Activated T-cell treated with anti-CD3 and anti-CD28 coated beads, Interleukin-2, amount 50 U/mL, for 4 hours (primary cell): ENCODE measurements at regions not wholly inside any gene's neighbourhood (a gene's known extent, or its start where the extent isn't known, plus 50 kb on each side); places are given as distances from the start of the nearest gene placed in this dataset.
"Not testable (repeated sequence)": the region's sequence is repeated elsewhere in the genome, so short reads cannot be mapped to it uniquely, and the experiment has no call there.

ENCODE experiments used
- ATAC-seq, 2 donors: fragments of 200-7000 bp; cut with Tn5 transposase; one replicate each; pipeline ENCODE4 v1.10.0; 2021
- DNase-seq: peaks from one replicate; pipeline ENCODE4 v3.0.0-alpha.2; 2020
- H3K27me3 Mint-ChIP-seq: one replicate; pipeline ENCODE4 v1.8.0; 2021; ENCODE audit warnings: low read depth, mixed read lengths
- H3K36me3 Mint-ChIP-seq: one replicate; pipeline ENCODE4 v1.8.0; 2022; ENCODE audit warnings: mixed read lengths; ENCODE audit not compliant: insufficient read depth
- H3K4me1 Mint-ChIP-seq: one replicate; pipeline ENCODE4 v1.8.0; 2021; ENCODE audit warnings: low read depth, mixed read lengths
- H3K4me3 Mint-ChIP-seq: one replicate; pipeline ENCODE4 v1.8.0; 2021; ENCODE audit warnings: mild to moderate bottlenecking, moderate library complexity, mixed read lengths
- H3K9me3 Mint-ChIP-seq: one replicate; pipeline ENCODE4 v1.8.0; 2021; ENCODE audit warnings: mixed read lengths

DNA sequence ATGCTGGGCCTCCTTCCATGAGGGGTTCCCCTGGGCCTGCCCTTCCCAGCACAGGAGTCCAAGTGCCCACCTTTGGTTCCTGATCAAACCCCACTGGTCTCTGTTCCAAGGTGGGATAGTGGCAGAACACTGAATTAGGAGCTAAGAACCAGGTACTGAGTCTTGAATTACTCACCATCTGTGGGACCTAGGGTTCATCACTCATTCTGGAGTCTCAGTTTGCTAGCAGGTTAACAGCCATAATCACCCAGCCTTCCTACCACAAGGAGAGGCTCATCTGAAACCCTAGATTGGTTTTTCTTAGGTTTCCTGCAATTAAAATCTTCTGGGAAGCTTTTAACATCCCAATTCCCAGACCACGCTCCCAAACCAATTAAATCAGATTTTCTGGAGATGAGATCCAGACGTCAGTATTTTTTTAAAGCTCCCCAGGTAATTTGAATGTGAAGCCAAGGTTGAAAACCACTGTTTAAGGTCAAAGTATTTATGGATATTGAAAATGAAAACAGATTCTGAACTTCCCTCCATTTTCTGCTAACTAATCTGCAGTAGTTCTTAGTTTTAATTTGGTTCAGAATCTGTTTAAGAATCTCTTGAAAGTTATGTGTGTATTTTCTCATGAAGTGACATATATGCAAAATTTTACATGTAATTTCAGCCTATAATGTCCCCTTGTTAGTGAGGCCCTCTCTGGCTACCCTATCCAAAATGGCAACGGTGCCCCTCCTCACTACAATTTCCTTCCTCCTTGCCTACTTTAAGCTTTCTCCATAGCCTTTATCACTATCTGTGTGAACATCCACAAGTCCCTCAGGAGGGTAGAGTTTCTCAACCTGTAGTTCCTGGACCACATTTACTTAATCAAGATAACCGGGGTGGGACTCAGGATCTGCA, 166.5 kb upstream of the CXCR4 start:
- DNase-seq (no peak), ATAC-seq (no peak)
- Mint-ChIP-seq H3K9me3 (no peaks in the 10 kb centered on the region), H3K4me1 (peaks cover 49% of the 10 kb centered on the region), H3K36me3 (no peaks in the 10 kb centered on the region), H3K27me3 (no peaks in the 10 kb centered on the region), H3K4me3 (no peak overlapping the region)

DNA sequence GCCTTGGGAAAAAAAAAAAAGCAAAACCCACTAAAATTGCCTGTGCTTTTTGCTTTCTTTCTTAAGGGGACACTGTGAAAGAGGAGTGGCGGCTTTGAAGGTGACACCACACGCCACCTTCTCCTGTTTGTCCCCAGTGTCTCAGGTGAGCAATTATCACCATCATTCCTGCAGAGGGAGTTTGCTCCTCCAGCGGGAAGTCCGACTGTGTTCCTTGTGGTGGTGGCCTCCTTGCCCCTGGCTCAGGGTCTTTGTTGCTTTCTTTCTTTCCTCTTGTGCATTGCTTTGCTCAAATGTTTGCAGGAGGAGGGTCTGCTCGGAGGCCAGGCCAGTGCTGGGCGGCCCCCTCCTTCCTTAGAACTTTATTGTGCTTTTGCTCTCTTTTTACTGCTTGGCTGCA, 164.3 kb upstream of the CXCR4 start:
- H3K36me3 Mint-ChIP-seq = no peaks in the 10 kb centered on the region
- no peak for ATAC-seq
- no peak for DNase-seq
- no peaks in the 10 kb centered on the region for H3K9me3 Mint-ChIP-seq
- H3K4me3 Mint-ChIP-seq = no peak overlapping the region
- H3K4me1 Mint-ChIP-seq = peaks cover 54% of the 10 kb centered on the region
- H3K27me3 Mint-ChIP-seq = no peaks in the 10 kb centered on the region

DNA sequence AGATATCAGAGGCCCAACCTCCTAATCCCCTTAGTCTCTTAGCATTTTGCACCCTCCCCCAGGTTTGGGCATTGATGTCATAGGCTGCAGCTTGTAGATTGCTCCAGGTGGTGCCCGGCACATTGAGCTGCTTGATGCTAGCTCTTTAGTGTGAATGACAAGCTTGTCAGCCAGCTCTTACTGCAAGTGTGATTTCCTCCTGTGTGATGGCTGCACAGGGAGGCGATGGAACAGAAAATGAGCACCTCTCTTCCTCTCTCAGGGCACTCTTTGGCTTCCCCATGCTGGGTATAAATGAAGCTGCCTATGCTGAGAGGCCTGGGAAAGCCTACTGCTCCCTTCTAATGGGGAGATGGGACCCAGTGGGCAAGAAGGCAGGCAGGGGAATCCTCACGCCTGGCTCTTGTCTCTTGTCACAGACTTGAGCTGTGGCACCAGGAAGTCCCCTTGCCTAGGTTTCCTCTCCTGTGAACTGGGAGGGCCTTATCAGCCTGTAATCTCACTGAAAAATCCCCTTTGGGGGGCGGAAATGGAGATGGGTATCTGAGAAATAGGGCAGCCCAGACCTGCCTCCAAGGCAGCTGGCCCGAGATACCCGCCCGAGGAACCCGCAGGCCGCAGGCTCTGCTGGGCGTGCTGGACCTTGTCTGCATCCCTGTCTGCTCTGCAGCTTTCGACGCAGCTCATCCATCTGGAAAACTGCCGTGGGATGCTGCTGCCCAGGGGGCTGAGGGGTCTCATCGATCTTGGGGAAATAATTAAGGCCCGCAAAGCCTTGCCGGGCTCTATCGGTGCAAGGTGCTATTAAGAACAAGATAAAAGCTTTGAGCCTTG, 163.5 kb upstream of the CXCR4 start:
- peak; percentile 73 to 81 for ATAC-seq
- Mint-ChIP-seq H3K4me1 (peaks cover 54% of the 10 kb centered on the region), H3K36me3 (no peaks in the 10 kb centered on the region), H3K4me3 (no peak overlapping the region), H3K27me3 (no peaks in the 10 kb centered on the region), H3K9me3 (no peaks in the 10 kb centered on the region)
- peak; percentile 23 for DNase-seq

DNA sequence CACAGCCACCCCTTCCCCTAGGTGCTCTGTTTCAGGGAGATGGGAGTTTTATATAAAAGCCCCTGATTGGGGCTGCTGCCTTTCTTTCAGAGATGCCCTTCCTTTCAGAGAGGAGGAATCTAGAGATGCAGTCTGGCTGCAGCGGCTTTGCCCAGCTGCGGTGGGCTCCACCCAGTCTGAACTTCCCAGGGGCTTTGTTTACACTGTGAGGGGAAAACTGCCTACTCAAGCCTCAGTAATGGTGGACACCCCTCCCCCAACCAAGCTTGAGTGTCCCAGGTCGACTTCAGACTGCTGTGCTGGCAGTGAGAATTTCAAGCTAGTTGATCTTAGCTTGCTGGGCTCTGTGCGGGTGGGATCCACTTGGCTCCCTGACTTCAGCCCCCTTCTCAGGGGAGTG, 148.4 kb upstream of the CXCR4 start:
- not testable (repeated sequence) for H3K27me3 Mint-ChIP-seq, ATAC-seq, DNase-seq, H3K36me3 Mint-ChIP-seq, H3K4me1 Mint-ChIP-seq, H3K4me3 Mint-ChIP-seq
- H3K9me3 Mint-ChIP-seq = peaks cover 27% of the 10 kb centered on the region

DNA sequence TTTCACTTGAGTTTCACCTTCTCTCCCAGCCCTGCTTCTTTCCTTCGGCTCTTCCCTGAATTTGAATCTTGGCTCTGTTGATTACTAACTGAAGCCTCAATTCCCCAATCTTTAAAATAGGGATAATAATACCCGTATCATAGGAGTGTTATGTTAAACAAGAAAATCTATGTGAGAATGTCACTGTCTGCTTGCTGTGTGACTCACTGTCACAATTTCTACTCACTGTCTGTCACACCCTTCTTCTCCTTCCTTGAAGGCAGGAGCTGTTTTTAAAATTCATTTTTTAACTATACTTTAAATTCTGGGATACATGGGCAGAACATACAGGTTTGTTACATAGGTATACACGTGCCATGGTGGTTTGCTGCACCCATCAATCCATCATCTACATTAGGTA, 141.6 kb upstream of the CXCR4 start:
- Mint-ChIP-seq H3K9me3 (peaks cover 8% of the 10 kb centered on the region), H3K4me1 (peaks cover 28% of the 10 kb centered on the region), H3K36me3 (no peaks in the 10 kb centered on the region), H3K4me3 (no peak overlapping the region), H3K27me3 (no peaks in the 10 kb centered on the region)
- DNase-seq (no peak), ATAC-seq (no peak)

DNA sequence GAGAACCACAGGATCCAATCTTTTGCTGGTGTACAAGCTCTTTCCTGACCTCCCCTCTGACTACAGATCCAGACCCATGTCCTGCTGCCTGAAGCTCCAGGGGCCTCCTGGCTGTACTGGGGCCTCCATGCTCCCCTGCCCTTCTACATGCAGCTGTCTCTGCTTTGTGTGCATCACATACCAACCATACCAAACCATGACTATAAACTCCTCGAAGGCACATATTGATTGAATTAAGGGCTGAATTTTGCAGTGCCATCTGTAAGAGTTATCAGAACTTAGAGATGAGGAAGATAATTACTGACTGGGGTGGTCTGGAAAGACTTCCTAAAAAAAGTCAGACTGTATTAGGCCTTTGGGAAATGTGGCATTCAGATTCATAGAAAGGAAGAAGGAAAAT, 139.9 kb upstream of the CXCR4 start:
- Mint-ChIP-seq H3K27me3 (no peaks in the 10 kb centered on the region), H3K4me3 (no peak overlapping the region), H3K9me3 (no peaks in the 10 kb centered on the region), H3K36me3 (no peaks in the 10 kb centered on the region), H3K4me1 (peaks cover 37% of the 10 kb centered on the region)
- ATAC-seq (no peak), DNase-seq (no peak)

DNA sequence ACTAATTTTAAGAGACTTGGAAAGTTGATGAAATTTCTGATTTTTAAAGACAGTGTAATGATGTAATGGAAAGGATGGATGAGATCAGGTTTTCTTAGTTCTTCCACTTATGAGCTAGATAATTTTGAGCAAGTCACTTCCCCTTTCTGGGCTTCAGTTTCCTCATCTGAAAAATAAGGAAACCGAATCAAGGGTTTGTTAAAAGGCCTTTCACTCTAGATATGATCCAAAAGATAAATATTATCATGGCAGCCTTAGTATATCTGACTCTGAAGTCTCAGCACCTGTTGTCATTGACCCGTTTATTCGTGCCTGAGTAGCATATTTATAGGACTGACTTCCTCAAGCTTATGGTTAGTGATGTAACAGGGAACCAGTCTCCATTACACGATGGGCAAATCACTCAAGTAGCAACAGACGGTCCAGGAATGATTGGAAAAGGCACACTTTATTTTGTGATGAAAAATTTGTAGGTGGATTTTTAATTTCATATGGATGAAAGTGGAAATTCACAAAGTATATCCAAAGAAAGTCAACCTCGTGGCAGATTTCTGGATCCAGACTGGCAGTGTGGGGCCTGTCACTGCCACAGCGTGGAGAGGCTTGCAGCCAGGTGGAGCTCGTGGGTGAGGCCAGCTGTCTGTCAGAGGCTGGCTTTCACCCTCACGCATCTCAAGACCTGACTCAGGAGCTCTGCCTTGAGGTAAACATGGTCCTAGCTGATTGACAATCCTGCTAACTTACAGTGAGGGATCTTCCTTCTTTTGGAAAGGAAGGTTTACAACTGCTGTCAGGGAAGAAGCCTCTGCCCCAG, 137.9 kb upstream of the CXCR4 start:
- no peak overlapping the region for H3K4me3 Mint-ChIP-seq
- peaks cover 47% of the 10 kb centered on the region for H3K4me1 Mint-ChIP-seq
- ATAC-seq (peak in 1 of 2 donors; percentile 54), DNase-seq (peak; percentile 27)
- no peaks in the 10 kb centered on the region for H3K27me3 Mint-ChIP-seq
- no peaks in the 10 kb centered on the region for H3K9me3 Mint-ChIP-seq
- no peaks in the 10 kb centered on the region for H3K36me3 Mint-ChIP-seq

DNA sequence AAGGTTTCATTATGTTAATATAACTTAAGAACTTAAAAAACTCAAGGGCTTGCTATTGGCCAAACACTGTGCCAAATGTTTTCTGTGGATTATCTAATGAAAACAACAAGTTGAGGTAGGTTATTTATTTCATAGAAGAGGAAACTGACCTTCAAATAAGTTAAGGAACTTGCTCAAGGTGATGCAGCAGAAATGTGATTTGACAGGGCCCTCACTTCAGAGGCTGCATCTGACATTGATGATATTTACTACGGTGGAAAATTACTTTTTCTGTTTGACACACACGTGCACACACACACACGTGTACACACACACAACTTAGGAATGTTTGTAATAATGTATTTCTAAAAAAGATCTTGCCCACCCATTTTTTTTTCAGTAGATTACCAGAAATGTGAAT, 137.2 kb upstream of the CXCR4 start:
- no peak for ATAC-seq
- Mint-ChIP-seq H3K4me1 (peaks cover 47% of the 10 kb centered on the region), H3K27me3 (no peaks in the 10 kb centered on the region), H3K9me3 (no peaks in the 10 kb centered on the region), H3K4me3 (no peak overlapping the region), H3K36me3 (no peaks in the 10 kb centered on the region)
- DNase-seq = no peak

DNA sequence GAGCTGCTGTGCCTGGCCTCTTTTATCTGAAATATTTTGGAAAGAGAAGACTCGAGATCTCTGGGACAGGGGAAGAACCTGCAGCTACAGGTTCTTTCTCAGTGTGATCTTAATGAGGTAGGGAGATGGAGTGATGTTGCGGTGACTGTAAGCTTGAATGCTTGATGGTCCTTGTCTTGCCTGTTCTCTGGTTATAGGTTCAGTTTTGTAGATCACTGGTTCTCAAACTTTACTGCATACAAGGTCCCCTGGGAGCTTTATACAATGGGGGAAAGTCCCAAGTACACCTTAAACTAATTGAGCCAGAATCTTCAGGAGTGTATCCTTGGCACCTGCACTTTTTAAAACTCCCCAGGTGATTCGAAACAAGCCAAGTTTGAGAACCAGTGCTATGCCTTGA, 136.7 kb upstream of the CXCR4 start:
- no peak for DNase-seq
- Mint-ChIP-seq H3K9me3 (no peaks in the 10 kb centered on the region), H3K4me3 (no peak overlapping the region), H3K36me3 (no peaks in the 10 kb centered on the region), H3K4me1 (peaks cover 47% of the 10 kb centered on the region), H3K27me3 (no peaks in the 10 kb centered on the region)
- ATAC-seq = no peak

DNA sequence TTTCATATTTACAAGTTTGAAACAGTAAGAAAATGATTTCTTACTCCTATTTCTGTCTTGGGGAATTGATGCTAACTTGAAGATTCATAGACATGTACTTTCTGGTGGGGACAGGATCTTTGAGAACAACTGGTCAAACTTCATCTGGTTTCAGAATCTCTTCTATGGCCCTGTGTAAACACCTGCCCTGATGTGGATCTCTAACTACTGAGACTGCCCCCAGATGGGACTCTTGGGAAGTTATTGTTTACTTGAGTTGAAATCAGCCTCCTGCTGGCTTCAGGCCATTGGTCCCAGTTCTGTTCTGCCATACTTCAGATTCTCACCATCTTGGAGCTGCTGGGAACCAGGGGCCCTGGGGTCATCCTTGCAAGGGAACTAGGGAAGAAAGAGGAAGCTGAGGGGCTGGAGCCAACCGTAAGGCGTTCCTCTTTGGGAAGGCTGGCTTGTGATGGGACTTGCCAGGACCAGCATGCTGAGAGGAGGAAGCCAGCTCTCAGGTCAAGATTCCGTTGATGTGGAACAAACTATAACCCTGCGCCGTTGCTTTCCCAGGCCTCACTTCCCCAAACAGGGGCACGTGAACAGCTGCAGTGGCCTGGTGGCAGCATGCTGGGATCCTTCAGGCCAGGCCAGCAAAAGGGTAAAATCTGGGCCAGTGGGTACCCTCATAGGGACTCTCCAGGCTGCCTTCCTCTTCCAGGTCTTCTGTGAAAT, 135.5 kb upstream of the CXCR4 start:
- no peaks in the 10 kb centered on the region for H3K9me3 Mint-ChIP-seq
- H3K36me3 Mint-ChIP-seq = no peaks in the 10 kb centered on the region
- DNase-seq = no peak
- H3K4me3 Mint-ChIP-seq = no peak overlapping the region
- H3K4me1 Mint-ChIP-seq = peaks cover 41% of the 10 kb centered on the region
- no peaks in the 10 kb centered on the region for H3K27me3 Mint-ChIP-seq
- no peak for ATAC-seq

DNA sequence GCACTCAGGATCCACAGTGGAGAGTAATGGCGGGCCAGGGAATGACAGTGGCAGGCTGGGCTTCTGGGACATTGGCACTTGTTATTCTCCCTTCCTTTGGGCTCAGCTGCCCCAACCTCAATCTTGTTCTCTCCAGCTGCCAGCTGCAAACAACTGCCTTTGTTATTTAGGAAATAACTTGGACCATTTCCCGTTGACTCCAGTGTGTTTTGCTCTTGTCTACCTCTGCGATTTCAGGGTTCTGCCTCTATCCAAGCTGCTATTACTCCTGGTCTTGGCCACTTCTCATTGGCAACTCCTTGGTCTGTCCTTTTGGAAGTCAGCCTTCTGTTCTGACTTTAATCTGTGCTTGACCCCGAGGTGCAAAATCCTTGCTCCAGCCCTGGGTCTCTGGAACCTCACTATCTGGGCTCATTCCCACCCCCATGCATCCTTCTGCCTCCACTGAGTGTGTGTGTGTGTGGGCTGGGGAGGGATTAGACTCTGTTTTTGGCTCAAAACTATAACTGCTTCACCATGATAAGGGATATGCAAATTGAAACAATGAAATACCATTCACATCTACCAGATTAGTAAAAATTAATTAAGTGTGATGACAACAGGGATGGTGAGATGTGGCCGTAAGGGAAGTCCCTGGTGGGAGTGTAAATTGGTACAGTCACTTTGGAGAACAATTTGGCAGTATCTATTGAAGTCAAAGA, 134.1 kb upstream of the CXCR4 start:
- no peaks in the 10 kb centered on the region for H3K36me3 Mint-ChIP-seq
- no peaks in the 10 kb centered on the region for H3K27me3 Mint-ChIP-seq
- no peak overlapping the region for H3K4me3 Mint-ChIP-seq
- H3K4me1 Mint-ChIP-seq = peaks cover 46% of the 10 kb centered on the region
- no peak for ATAC-seq
- H3K9me3 Mint-ChIP-seq = no peaks in the 10 kb centered on the region
- no peak for DNase-seq

DNA sequence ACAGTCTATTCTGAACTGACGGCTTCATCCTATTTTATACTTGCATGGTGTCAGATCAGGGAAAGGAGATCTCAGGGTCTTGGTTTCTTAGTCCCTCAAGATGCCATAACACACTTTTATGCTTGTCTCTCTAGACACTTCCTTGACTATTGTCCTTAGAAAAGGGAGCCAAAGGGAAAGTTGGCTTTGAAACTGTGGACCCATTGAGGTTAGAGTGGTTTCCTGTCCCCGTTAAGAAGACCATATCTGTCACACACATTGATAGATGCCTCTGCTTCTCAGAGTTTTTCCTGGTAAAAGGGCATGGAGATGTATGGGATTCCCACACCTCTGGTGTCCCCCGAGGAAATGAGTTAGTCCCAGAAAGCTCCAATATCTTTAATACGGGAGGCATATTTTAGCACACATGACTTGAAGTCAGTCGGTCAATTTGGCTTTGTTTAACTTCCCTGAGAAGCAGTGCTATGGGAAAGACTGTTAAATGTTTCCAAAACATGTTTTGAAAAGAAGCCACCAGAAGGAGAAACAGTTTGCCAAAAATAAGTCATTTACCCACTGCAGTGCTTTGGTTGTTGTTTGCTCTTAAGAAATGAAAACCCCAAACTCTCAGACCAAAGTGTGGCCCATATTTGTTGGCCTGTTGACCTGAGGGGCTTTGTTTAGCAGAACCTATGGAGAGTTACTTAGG, 133.4 kb upstream of the CXCR4 start:
- Mint-ChIP-seq H3K36me3 (no peaks in the 10 kb centered on the region), H3K27me3 (no peaks in the 10 kb centered on the region), H3K4me1 (peaks cover 44% of the 10 kb centered on the region), H3K4me3 (no peak overlapping the region), H3K9me3 (no peaks in the 10 kb centered on the region)
- ATAC-seq (no peak), DNase-seq (no peak)

DNA sequence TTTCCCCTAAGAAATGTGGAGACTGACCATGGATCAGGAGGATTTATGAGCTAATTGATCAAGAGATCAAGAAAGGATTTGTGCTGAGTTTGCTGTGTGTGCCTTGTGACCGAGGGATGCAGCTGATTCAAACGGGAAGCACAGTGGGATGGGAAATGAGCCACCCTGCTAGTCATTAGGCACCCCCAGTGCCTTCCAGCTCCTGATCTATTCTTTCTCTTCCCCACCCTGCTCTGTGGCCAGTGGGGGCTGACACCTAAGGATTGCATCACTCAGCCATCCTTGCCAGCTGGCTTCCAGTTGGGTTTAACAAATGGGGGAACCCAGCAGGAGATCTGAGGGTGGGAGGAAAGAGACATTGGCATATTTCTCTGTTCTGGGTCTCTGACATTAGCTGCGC, 132.2 kb upstream of the CXCR4 start:
- Mint-ChIP-seq H3K4me1 (peaks cover 35% of the 10 kb centered on the region), H3K36me3 (no peaks in the 10 kb centered on the region), H3K4me3 (no peak overlapping the region), H3K9me3 (no peaks in the 10 kb centered on the region), H3K27me3 (no peaks in the 10 kb centered on the region)
- ATAC-seq (no peak), DNase-seq (no peak)
